ENCODE measurements at regions not wholly inside any gene's neighbourhood (a gene's known extent, or its start where the extent isn't known, plus 50 kb on each side); places are given as distances from the start of the nearest gene placed in this dataset.

DNA sequence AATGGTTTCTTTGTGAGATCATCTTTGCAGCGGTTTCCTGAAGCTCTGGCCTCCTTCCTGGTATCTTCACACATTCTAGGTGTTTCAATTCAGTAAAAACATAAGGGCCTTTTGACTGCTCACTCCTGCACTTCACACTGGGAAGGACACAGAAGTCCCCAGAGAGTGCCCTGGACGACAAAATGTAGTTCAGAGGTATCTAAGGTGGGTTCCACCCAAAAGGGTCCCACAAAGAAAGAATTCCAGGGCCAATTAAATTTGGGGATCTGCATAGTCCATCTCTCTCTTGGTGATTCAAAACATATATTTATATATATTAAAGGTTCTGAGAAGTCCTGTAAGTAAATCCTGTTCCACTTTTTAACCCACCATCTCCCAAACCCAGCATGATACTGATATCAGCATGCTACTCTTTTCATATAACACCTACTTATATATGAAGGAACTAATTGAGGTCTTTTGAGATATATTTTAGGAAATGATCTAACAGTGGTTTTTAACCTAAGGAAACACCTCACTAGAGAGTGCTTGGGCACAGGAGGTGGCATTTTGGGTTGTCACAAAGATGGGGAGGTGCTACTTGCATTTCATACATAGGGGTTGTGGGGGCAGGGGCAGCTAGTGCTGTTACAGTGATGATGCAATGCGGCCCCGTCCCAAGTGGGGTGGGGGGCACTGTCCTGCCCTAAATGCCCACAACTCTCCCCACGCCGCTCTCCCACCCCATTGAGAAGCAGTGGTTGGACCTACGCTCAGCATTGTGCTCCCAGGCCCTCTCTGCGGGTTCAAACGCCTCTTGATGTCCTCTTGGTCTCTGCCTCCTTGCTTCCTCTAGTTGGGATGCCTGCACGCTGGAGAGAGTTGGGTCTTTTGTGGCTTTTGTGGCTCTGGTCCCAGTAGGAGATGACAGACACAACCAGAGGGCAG is 109.4 kb downstream of the ARF6 start:
- TF ChIP-seq, protein P1, sequence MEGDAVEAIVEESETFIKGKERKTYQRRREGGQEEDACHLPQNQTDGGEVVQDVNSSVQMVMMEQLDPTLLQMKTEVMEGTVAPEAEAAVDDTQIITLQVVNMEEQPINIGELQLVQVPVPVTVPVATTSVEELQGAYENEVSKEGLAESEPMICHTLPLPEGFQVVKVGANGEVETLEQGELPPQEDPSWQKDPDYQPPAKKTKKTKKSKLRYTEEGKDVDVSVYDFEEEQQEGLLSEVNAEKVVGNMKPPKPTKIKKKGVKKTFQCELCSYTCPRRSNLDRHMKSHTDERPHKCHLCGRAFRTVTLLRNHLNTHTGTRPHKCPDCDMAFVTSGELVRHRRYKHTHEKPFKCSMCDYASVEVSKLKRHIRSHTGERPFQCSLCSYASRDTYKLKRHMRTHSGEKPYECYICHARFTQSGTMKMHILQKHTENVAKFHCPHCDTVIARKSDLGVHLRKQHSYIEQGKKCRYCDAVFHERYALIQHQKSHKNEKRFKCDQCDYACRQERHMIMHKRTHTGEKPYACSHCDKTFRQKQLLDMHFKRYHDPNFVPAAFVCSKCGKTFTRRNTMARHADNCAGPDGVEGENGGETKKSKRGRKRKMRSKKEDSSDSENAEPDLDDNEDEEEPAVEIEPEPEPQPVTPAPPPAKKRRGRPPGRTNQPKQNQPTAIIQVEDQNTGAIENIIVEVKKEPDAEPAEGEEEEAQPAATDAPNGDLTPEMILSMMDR (IDR thresholded peaks at IDR 0.05), result no peak
- TF ChIP-seq POLR2A (IDR thresholded peaks at IDR 0.05), result no peak

All from lower leg skin (tissue), 3 donors.